ENCODE measurements at regions not wholly inside any gene's neighbourhood (a gene's known extent, or its start where the extent isn't known, plus 50 kb on each side); places are given as distances from the start of the nearest gene placed in this dataset.

- TF ChIP-seq, protein P1, sequence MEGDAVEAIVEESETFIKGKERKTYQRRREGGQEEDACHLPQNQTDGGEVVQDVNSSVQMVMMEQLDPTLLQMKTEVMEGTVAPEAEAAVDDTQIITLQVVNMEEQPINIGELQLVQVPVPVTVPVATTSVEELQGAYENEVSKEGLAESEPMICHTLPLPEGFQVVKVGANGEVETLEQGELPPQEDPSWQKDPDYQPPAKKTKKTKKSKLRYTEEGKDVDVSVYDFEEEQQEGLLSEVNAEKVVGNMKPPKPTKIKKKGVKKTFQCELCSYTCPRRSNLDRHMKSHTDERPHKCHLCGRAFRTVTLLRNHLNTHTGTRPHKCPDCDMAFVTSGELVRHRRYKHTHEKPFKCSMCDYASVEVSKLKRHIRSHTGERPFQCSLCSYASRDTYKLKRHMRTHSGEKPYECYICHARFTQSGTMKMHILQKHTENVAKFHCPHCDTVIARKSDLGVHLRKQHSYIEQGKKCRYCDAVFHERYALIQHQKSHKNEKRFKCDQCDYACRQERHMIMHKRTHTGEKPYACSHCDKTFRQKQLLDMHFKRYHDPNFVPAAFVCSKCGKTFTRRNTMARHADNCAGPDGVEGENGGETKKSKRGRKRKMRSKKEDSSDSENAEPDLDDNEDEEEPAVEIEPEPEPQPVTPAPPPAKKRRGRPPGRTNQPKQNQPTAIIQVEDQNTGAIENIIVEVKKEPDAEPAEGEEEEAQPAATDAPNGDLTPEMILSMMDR (IDR thresholded peaks at IDR 0.05), result no peak
- no peak for TF ChIP-seq POLR2A (IDR thresholded peaks at IDR 0.05)
Measured at GRCh38 chr5:105773241-105773640, 1897.5 kb downstream of the EFNA5 start.

All from right lobe of liver (tissue), 4 donors.